AG04450 (cell line): ENCODE measurements at regions not wholly inside any gene's neighbourhood (a gene's known extent, or its start where the extent isn't known, plus 50 kb on each side); places are given as distances from the start of the nearest gene placed in this dataset.

Source experiments
- CTCF ChIA-PET: fragments of 300-600, 350-600 bp; formaldehyde crosslinking; extraction: SDS; loops from one replicate; lab custom pipeline; 2022; ENCODE audit warnings: antibody characterized with exemption, inconsistent platforms; lab: Charles Lee
- POLR2A ChIA-PET: fragments of 350-600 bp; formaldehyde crosslinking; extraction: SDS; loops from one replicate; lab custom pipeline; 2021; ENCODE audit warnings: antibody characterized with exemption, inconsistent platforms; lab: Yijun Ruan, JAX
- DNase-seq: peaks from one replicate; pipeline ENCODE4 v3.0.0-alpha.2; 2011; ENCODE audit warnings: low read depth, low spot score
- H3K27ac ChIP-seq: one replicate; pipeline ENCODE4 v1.5.1; 2012; ENCODE audit warnings: low read depth, low read length, control low read depth
- H3K27me3 ChIP-seq: one replicate; pipeline ENCODE4 v1.6.0; 2012; ENCODE audit warnings: low read length; ENCODE audit not compliant: control insufficient read depth, insufficient read depth
- H3K4me3 ChIP-seq: 2 replicates; pipeline ENCODE4 v1.5.1; 2011; ENCODE audit warnings: mild to moderate bottlenecking, low read depth, low read length, control low read depth
- H3K9me3 ChIP-seq: 2 replicates; pipeline ENCODE4 v1.5.1; 2012; ENCODE audit warnings: low read length; ENCODE audit not compliant: control insufficient read depth, insufficient read depth
- CTCF ChIP-seq: IDR thresholded peaks from 2 replicates; pipeline ENCODE4 v1.5.1; 2011; ENCODE audit warnings: low read depth, low read length, control low read depth, inconsistent platforms

- POLR2A ChIA-PET, result interaction anchor here (0.6 kb wide), 1 partner anchor 222 kb away, joined by 3 read pairs; no protein-coding TSS in a partner anchor
- DNase-seq, result no peak
- no peaks in the 10 kb centered on the region for H3K9me3 ChIP-seq
- no peaks in the 10 kb centered on the region for H3K27me3 ChIP-seq
- H3K4me3 ChIP-seq, result no peak overlapping the region
- no peak overlapping the region for H3K27ac ChIP-seq
- CTCF ChIA-PET, result no interaction called here
- TF ChIP-seq CTCF, result no peak
Measured at GRCh38 chr6:14719270-14719669, 526.6 kb upstream of the JARID2 start.

GRCh38 chr6:14720411-14721102, 525.3 kb upstream of the JARID2 start:
- no peak for DNase-seq
- ChIA-PET POLR2A (interaction anchor here (0.6 kb wide), 1 partner anchor 14 kb away, joined by 3 read pairs; no protein-coding TSS in a partner anchor), CTCF (no interaction called here)
- no peak for TF ChIP-seq CTCF
- H3K4me3 ChIP-seq, result no peak overlapping the region
- H3K27ac ChIP-seq, result no peak overlapping the region
- H3K27me3 ChIP-seq, result no peaks in the 10 kb centered on the region
- no peaks in the 10 kb centered on the region for H3K9me3 ChIP-seq

GRCh38 chr6:14721103-14721758, 524.6 kb upstream of the JARID2 start:
- POLR2A ChIA-PET, result interaction anchor here (0.6 kb wide), 1 partner anchor 15 kb away, joined by 3 read pairs; no protein-coding TSS in a partner anchor
- DNase-seq, result no peak
- Histone ChIP-seq H3K4me3 (no peak overlapping the region), H3K27ac (no peak overlapping the region), H3K9me3 (no peaks in the 10 kb centered on the region), H3K27me3 (no peaks in the 10 kb centered on the region)
- TF ChIP-seq CTCF, result no peak
- CTCF ChIA-PET, result interaction anchor here (0.7 kb wide), 1 partner anchor 743 kb away, joined by 5 read pairs; no protein-coding TSS in a partner anchor

- TF ChIP-seq CTCF, result no peak
- CTCF ChIA-PET, result interaction anchor here (0.7 to 1.0 kb wide), 2 partner anchors 11 to 743 kb away, joined by 3 to 5 read pairs; no protein-coding TSS in a partner anchor
- Histone ChIP-seq H3K27ac (no peak overlapping the region), H3K9me3 (no peaks in the 10 kb centered on the region), H3K27me3 (no peaks in the 10 kb centered on the region), H3K4me3 (no peak overlapping the region)
- POLR2A ChIA-PET, result no interaction called here
- no peak for DNase-seq
Measured at GRCh38 chr6:14722001-14722562, 523.8 kb upstream of the JARID2 start.
